Keratinocyte (primary cell): ENCODE measurements at regions not wholly inside any gene's neighbourhood (a gene's known extent, or its start where the extent isn't known, plus 50 kb on each side); places are given as distances from the start of the nearest gene placed in this dataset.
A peak's percentile ranks its signal among the peaks of the same experiment; 100 is the strongest.

Experiments used
- DNase-seq: peaks from one replicate; pipeline ENCODE4 v3.0.0-alpha.2; 2011; ENCODE audit warnings: low read depth, missing footprints, low spot score
- FAIRE-seq: peaks from 2 replicates; lab custom pipeline; 2011; peaks lifted over from hg19 to GRCh38; lab: Jason Lieb, UNC
- H2AFZ ChIP-seq: 2 replicates; pipeline ENCODE4 v1.6.0; 2012; ENCODE audit warnings: low read length, control low read depth, inconsistent platforms; ENCODE audit not compliant: control insufficient read depth
- H3K27ac ChIP-seq: 2 replicates; pipeline ENCODE4 v1.5.1; 2011; ENCODE audit warnings: low read length; ENCODE audit not compliant: control insufficient read depth, insufficient read depth
- H3K27me3 ChIP-seq: 3 replicates; pipeline ENCODE4 v1.6.0; 2011; ENCODE audit warnings: low read length; ENCODE audit not compliant: control insufficient read depth, insufficient read depth; ENCODE audit errors: extremely low read depth
- H3K36me3 ChIP-seq, 2 experiments: 2 replicates in 1 of 2; 3 replicates in 1 of 2; pipeline ENCODE4 v1.5.1; 2011; ENCODE audit warnings: low read length in 2 of 2, mild to moderate bottlenecking in 1 of 2; ENCODE audit not compliant: control insufficient read depth in 2 of 2, insufficient read depth in 2 of 2; ENCODE audit errors: extremely low read depth in 1 of 2
- H3K4me1 ChIP-seq: 3 replicates; pipeline ENCODE4 v1.5.1; 2011; ENCODE audit warnings: low read length; ENCODE audit not compliant: control insufficient read depth, insufficient read depth; ENCODE audit errors: extremely low read depth
- H3K4me2 ChIP-seq: 3 replicates; pipeline ENCODE4 v1.6.0; 2011; ENCODE audit warnings: low read depth, low read length; ENCODE audit not compliant: control insufficient read depth, insufficient read depth; ENCODE audit errors: extremely low read depth
- H3K4me3 ChIP-seq, 3 experiments: fragments of 200-600 bp in 1 of 3; sonication (generic) in 1 of 3; 2 replicates in 2 of 3; 3 replicates in 1 of 3; pipeline ENCODE4 v1.5.1; 2011 to 2016; ENCODE audit warnings: low read length in 3 of 3, mild to moderate bottlenecking in 3 of 3, control low read depth in 2 of 3, inconsistent platforms in 1 of 3, low read depth in 1 of 3, mixed read lengths in 1 of 3, mixed run types in 1 of 3, moderate library complexity in 1 of 3; ENCODE audit not compliant: control insufficient read depth in 2 of 3, insufficient read depth in 2 of 3; ENCODE audit errors: extremely low read depth in 1 of 3
- H3K79me2 ChIP-seq: 2 replicates; pipeline ENCODE4 v1.6.0; 2012; ENCODE audit warnings: low read length; ENCODE audit not compliant: control insufficient read depth, insufficient read depth
- H3K9ac ChIP-seq: 3 replicates; pipeline ENCODE4 v1.6.0; 2011; ENCODE audit warnings: low read length; ENCODE audit not compliant: control insufficient read depth, insufficient read depth; ENCODE audit errors: extremely low read depth
- H3K9me1 ChIP-seq: 3 replicates; pipeline ENCODE4 v1.6.0; 2011; ENCODE audit warnings: low read length; ENCODE audit not compliant: control insufficient read depth, insufficient read depth; ENCODE audit errors: extremely low read depth
- H3K9me3 ChIP-seq: 2 replicates; pipeline ENCODE4 v1.5.1; 2012; ENCODE audit warnings: low read depth, low read length; ENCODE audit not compliant: control insufficient read depth
- H4K20me1 ChIP-seq: 3 replicates; pipeline ENCODE4 v1.6.0; 2011; ENCODE audit warnings: low read length; ENCODE audit not compliant: control insufficient read depth, insufficient read depth; ENCODE audit errors: extremely low read depth
- CTCF ChIP-seq, 3 experiments: IDR thresholded peaks in 1 of 3; conservative IDR thresholded peaks in 1 of 3; optimal IDR thresholded peaks in 1 of 3; 2 replicates in 2 of 3; 3 replicates in 1 of 3; pipeline versions ENCODE3 to v1.5.1; 2011; ENCODE audit warnings: low read length in 3 of 3, mild to moderate bottlenecking in 3 of 3, moderate library complexity in 2 of 3, control low read depth in 1 of 3, inconsistent platforms in 1 of 3; ENCODE audit not compliant: insufficient read depth in 2 of 3; ENCODE audit errors: extremely low read depth in 1 of 3
- EZH2 ChIP-seq: IDR thresholded peaks from one replicate; pipeline ENCODE4 v1.6.1; 2012; ENCODE audit warnings: inconsistent platforms, mild to moderate bottlenecking, low read length, moderate library complexity
- dilution Hi-C: fragments of 300-500 bp; cut with MboI; formaldehyde crosslinking; loops from one replicate; pipeline ENCODE4 v1.7.0; 2020; ENCODE audit warnings: low sequenced_read_pairs; ENCODE audit not compliant: extremely low pct_ligation_motif_present

- no peak for FAIRE-seq
- no peak overlapping the region for H3K27ac ChIP-seq
Measured at GRCh38 chr6:134657751-134658527, 292.0 kb downstream of the ALDH8A1 start.

GRCh38 chr6:134657343-134657742, 292.6 kb downstream of the ALDH8A1 start:
- no peaks in the 10 kb centered on the region for H3K9me3 ChIP-seq
- H3K9me1 ChIP-seq = no peaks in the 10 kb centered on the region
- H3K4me2 ChIP-seq = peak overlapping the region; percentile 61
- H3K36me3 ChIP-seq = no peaks in the 10 kb centered on the region
- DNase-seq = no peak
- H3K4me1 ChIP-seq = peaks cover 20% of the 10 kb centered on the region
- TF ChIP-seq CTCF (optimal IDR thresholded peaks at IDR 0.05 in 1 of 3, IDR thresholded peaks at IDR 0.05 in 1 of 3, conservative IDR thresholded peaks at IDR 0.05 in 1 of 3; ENCODE audit: extremely low read depth in 1 of 3, insufficient read depth in 2 of 3, low read length in 3 of 3) = no peak
- H3K4me3 ChIP-seq = no peak overlapping the region
- no peak overlapping the region for H3K27ac ChIP-seq
- peak overlapping the region; percentile 70 for H2AFZ ChIP-seq
- H3K27me3 ChIP-seq = no peaks in the 10 kb centered on the region
- no peak overlapping the region for H3K9ac ChIP-seq
- dilution Hi-C loops = no loop called here
- no peaks in the 10 kb centered on the region for H4K20me1 ChIP-seq
- peak; percentile 41 for FAIRE-seq
- no peaks in the 10 kb centered on the region for H3K79me2 ChIP-seq

More at GRCh38 chr6:134657751-134658527, 292.0 kb downstream of the ALDH8A1 start:
- H3K9me1 ChIP-seq = no peaks in the 10 kb centered on the region
- H3K27me3 ChIP-seq = no peaks in the 10 kb centered on the region
- H2AFZ ChIP-seq = no peak overlapping the region
- H3K4me1 ChIP-seq = peaks cover 20% of the 10 kb centered on the region
- dilution Hi-C loops = no loop called here
- TF ChIP-seq CTCF (optimal IDR thresholded peaks at IDR 0.05 in 1 of 3, IDR thresholded peaks at IDR 0.05 in 1 of 3, conservative IDR thresholded peaks at IDR 0.05 in 1 of 3; ENCODE audit: extremely low read depth in 1 of 3, insufficient read depth in 2 of 3, low read length in 3 of 3) (no peak), EZH2 (no peak)
- no peaks in the 10 kb centered on the region for H3K79me2 ChIP-seq
- H3K9me3 ChIP-seq = no peaks in the 10 kb centered on the region
- H3K4me2 ChIP-seq = peak overlapping the region; percentile 61
- H4K20me1 ChIP-seq = no peaks in the 10 kb centered on the region
- H3K36me3 ChIP-seq = no peaks in the 10 kb centered on the region
- no peak overlapping the region for H3K4me3 ChIP-seq
- no peak for DNase-seq
- no peak overlapping the region for H3K9ac ChIP-seq
